H1 (cell line): ENCODE measurements at regions not wholly inside any gene's neighbourhood (a gene's known extent, or its start where the extent isn't known, plus 50 kb on each side); places are given as distances from the start of the nearest gene placed in this dataset.

ENCODE experiments used
- ATF2 ChIP-seq: IDR thresholded peaks from 2 replicates; pipeline ENCODE4 v1.6.1; 2012; ENCODE audit warnings: low read length, inconsistent platforms
- SIN3A ChIP-seq, 2 experiments: IDR thresholded peaks in 1 of 2; conservative IDR thresholded peaks in 1 of 2; 2 replicates each; pipeline ENCODE4 v1.6.1; 2011 to 2012; ENCODE audit warnings: low read length in 2 of 2, improper control_type of control experiment in 1 of 2, low read depth in 1 of 2, mild to moderate bottlenecking in 1 of 2

DNA sequence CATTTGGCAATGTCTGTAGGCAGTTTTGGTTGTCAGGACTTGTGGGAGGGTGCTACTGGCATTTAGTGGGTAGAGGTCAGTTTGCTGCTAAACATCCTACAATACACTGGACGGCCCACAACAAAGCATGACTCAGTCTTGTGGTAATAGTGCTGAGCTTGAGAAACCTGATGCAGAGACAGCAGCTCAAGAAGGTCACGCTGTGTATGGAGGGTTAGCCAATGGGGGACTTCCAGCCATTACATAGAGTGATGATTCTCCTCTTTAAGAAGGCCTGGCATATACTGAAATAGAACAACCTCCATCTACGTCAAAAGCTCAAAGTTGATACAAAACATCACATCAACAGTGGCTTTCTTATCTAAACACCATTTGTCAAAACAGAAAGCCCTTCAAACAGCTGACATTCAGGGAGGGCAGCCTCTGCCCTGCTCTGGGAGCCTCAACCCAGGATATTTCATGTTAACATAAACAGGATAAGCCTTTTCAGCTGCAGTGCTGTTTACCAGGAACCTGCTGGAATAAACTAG is 143.0 kb downstream of the GPBP1 start (continued):
- no peak for TF ChIP-seq ATF2
- TF ChIP-seq SIN3A (conservative IDR thresholded peaks at IDR 0.05 in 1 of 2, IDR thresholded peaks at IDR 0.05 in 1 of 2; ENCODE audit: low read depth in 1 of 2, low read length in 2 of 2), result no peak
